H1 (cell line): ENCODE measurements at regions not wholly inside any gene's neighbourhood (a gene's known extent, or its start where the extent isn't known, plus 50 kb on each side); places are given as distances from the start of the nearest gene placed in this dataset.

Source experiments
- CHD2 ChIP-seq: IDR thresholded peaks from 2 replicates; pipeline ENCODE4 v1.6.1; 2012; ENCODE audit warnings: low read length, improper control_type of control experiment
- CTBP2 ChIP-seq: IDR thresholded peaks from 2 replicates; pipeline ENCODE4 v1.7.0; 2011; ENCODE audit warnings: borderline replicate concordance, mild to moderate bottlenecking, moderate library complexity, mixed read lengths, low read length; ENCODE audit not compliant: insufficient read depth, insufficient read length
- PHF8 ChIP-seq: fragments of 200-600 bp; sonication (generic); conservative IDR thresholded peaks from 2 replicates; pipeline ENCODE4 v1.7.1; 2012; ENCODE audit warnings: low read depth, mild to moderate bottlenecking, inconsistent platforms, low read length, moderate library complexity
- SP4 ChIP-seq: IDR thresholded peaks from 2 replicates; pipeline ENCODE4 v1.6.1; 2012; ENCODE audit warnings: low read length, inconsistent platforms
- TCF12 ChIP-seq: IDR thresholded peaks from 2 replicates; pipeline ENCODE4 v1.6.1; 2011; ENCODE audit warnings: low read depth, mild to moderate bottlenecking, low read length
- TEAD4 ChIP-seq: IDR thresholded peaks from 2 replicates; pipeline ENCODE4 v1.6.1; 2012; ENCODE audit warnings: low read depth, low read length, inconsistent platforms, mixed read lengths
- ZNF274 ChIP-seq: IDR thresholded peaks from 2 replicates; pipeline ENCODE4 v1.7.0; 2012; ENCODE audit warnings: low read length, borderline replicate concordance; ENCODE audit errors: extremely low read depth
- TF ChIP-seq, protein P1 (sequence below): IDR thresholded peaks from 2 replicates; pipeline ENCODE4 v1.6.1; 2012; ENCODE audit warnings: inconsistent platforms

- no peak for TF ChIP-seq CTBP2
- no peak for TF ChIP-seq CHD2
- TF ChIP-seq TCF12, result no peak
- no peak for TF ChIP-seq SP4
- no peak for TF ChIP-seq PHF8
- no peak for TF ChIP-seq ZNF274
- TF ChIP-seq TEAD4, result no peak
- TF ChIP-seq, protein P1, sequence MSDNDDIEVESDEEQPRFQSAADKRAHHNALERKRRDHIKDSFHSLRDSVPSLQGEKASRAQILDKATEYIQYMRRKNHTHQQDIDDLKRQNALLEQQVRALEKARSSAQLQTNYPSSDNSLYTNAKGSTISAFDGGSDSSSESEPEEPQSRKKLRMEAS, result no peak
Measured at GRCh38 chr12:86741531-86741930, 485.3 kb upstream of the MGAT4C start (continued).
